HUES48 (cell line): ENCODE measurements at regions not wholly inside any gene's neighbourhood (a gene's known extent, or its start where the extent isn't known, plus 50 kb on each side); places are given as distances from the start of the nearest gene placed in this dataset.

Source experiments
- H3K27ac ChIP-seq: one replicate; pipeline ENCODE4 v1.7.0; 2013; ENCODE audit warnings: low read depth, low read length, inconsistent platforms
- H3K27me3 ChIP-seq: 2 replicates; pipeline ENCODE4 v1.6.1; 2013; ENCODE audit warnings: mild to moderate bottlenecking, low read length; ENCODE audit not compliant: control insufficient read depth, insufficient read depth
- H3K36me3 ChIP-seq: 2 replicates; pipeline ENCODE4 v1.6.1; 2013; ENCODE audit warnings: low read length; ENCODE audit not compliant: control insufficient read depth, insufficient read depth
- H3K4me1 ChIP-seq: 2 replicates; pipeline ENCODE4 v1.6.1; 2013; ENCODE audit warnings: mild to moderate bottlenecking, low read length; ENCODE audit not compliant: control insufficient read depth, insufficient read depth
- H3K4me3 ChIP-seq: 2 replicates; pipeline ENCODE4 v1.5.1; 2013; ENCODE audit warnings: mild to moderate bottlenecking, low read depth, low read length
- H3K9ac ChIP-seq: 2 replicates; pipeline ENCODE4 v1.6.1; 2013; ENCODE audit warnings: mild to moderate bottlenecking, low read depth, low read length, moderate library complexity
- H3K9me3 ChIP-seq: 2 replicates; pipeline ENCODE4 v1.6.1; 2013; ENCODE audit warnings: low read length; ENCODE audit not compliant: control insufficient read depth, insufficient read depth

DNA sequence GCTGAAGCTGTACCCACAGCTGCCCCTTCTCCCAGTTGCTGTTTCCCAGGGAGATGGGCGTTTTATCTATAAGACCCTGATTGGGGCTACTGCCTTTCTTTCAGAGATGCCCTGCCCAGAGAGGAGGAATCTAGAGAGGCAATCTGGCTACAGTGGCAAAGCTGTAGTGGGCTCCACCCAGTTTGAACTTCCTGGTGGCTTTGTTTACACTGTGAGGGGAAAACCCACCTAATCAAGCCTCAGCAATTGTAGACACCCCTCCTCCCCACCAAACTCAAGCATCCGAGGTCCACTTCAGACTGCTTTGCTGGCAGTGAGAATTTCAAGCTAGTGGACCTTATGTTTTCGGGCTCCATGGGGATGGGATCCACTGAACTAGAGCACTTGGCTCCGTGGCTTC lies 240.4 kb upstream of the AFF2 start:
- no peak overlapping the region for H3K27ac ChIP-seq
- no peaks in the 10 kb centered on the region; the same call in 1 of the 2 replicates for H3K9me3 ChIP-seq
- H3K9ac ChIP-seq, result no peak overlapping the region
- no peaks in the 10 kb centered on the region for H3K36me3 ChIP-seq
- H3K4me1 ChIP-seq, result no peaks in the 10 kb centered on the region
- H3K4me3 ChIP-seq, result no peak overlapping the region
- H3K27me3 ChIP-seq, result no peaks in the 10 kb centered on the region

DNA sequence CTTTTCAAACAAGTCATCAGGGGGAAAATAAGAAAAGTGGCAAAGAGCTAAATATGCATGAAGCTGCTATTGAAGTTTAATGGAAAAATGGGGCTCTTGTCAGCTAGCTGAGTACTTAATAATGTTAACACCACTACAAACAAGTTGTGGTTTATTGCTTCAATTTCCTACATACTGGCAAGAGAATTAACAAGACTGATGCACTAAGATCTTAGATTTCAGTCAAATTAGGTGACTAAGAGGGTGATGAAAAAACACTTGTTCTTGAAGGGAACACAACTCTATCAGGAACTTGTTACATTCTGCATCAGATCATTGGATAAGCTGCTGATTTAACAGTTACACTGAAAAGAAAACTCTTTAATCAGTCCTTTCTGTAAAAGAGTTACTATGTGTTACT lies 234.6 kb upstream of the AFF2 start:
- Histone ChIP-seq H3K9me3 (no peaks in the 10 kb centered on the region), H3K36me3 (no peaks in the 10 kb centered on the region), H3K4me3 (no peak overlapping the region), H3K9ac (no peak overlapping the region), H3K27me3 (no peaks in the 10 kb centered on the region), H3K27ac (no peak overlapping the region), H3K4me1 (no peaks in the 10 kb centered on the region)

DNA sequence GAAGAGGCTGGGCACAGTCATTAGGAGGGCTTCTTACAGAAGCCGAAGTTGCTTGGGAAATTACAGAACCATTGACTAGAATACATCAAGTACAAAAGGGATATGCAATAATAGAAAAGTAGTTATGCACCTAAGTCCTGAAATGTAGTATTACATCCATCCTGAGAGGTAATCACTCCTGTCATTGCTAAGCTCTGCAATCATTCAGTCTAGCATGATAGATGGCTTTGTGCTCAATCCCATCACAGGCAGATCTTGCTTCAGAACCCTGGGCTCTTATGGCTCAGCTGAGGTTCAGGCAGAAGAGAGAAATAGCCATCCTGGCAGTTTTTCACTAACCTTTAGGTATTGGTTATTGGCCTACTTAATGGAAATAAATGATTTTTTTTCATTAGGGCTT lies 231.7 kb upstream of the AFF2 start:
- peaks cover 4% of the 10 kb centered on the region; the same call in 1 of the 2 replicates for H3K9me3 ChIP-seq
- no peaks in the 10 kb centered on the region for H3K4me1 ChIP-seq

DNA sequence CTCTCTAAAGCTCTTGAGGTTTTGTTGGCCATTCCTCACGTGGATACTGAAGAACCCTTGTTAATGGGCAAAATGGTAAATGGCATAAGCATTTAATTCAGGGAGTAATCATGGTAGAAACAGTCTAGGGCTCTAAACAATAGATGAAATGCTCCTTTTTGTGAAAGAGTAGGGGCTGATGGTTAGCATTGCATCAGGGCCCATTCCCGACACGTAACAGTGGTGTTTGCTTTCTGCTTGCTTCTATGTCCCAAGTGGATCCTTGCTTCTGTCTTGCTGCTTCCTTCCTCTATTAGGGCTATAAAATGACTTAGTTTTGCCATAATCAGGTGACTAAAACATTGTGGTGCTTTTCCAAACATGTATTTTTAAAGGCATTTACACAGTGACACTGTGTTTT lies 230.9 kb upstream of the AFF2 start:
- Histone ChIP-seq H3K27me3 (no peaks in the 10 kb centered on the region), H3K4me1 (no peaks in the 10 kb centered on the region), H3K9ac (no peak overlapping the region), H3K9me3 (peaks cover 4% of the 10 kb centered on the region; the same call in 1 of the 2 replicates), H3K4me3 (no peak overlapping the region), H3K27ac (no peak overlapping the region), H3K36me3 (no peaks in the 10 kb centered on the region)

More for the DNA sequence above, 231.7 kb upstream of the AFF2 start:
- Histone ChIP-seq H3K27me3 (no peaks in the 10 kb centered on the region), H3K27ac (no peak overlapping the region), H3K9ac (no peak overlapping the region), H3K4me3 (no peak overlapping the region), H3K36me3 (no peaks in the 10 kb centered on the region)

DNA sequence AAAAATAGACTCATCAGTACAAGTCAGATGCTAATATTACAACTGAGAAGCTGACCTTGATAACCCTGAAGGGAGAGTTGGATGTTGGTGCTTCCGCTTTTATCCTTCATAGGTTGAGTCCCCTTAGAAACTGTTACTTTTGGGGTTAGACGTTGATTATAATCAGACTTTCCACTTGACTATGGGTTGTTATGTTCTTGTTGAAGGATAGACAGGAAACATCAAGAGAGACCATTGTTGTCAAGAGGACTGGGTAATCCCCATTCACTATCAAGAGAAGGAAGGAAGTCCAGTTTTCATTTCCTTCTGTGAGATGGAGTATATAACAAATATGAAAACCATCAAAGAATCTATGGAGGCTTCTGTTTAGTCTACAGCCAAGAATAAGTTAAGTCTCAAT lies 229.9 kb upstream of the AFF2 start:
- Histone ChIP-seq H3K27me3 (no peaks in the 10 kb centered on the region), H3K27ac (no peak overlapping the region), H3K4me1 (no peaks in the 10 kb centered on the region), H3K36me3 (no peaks in the 10 kb centered on the region), H3K9me3 (peaks cover 4% of the 10 kb centered on the region; the same call in 1 of the 2 replicates), H3K4me3 (no peak overlapping the region), H3K9ac (no peak overlapping the region)

DNA sequence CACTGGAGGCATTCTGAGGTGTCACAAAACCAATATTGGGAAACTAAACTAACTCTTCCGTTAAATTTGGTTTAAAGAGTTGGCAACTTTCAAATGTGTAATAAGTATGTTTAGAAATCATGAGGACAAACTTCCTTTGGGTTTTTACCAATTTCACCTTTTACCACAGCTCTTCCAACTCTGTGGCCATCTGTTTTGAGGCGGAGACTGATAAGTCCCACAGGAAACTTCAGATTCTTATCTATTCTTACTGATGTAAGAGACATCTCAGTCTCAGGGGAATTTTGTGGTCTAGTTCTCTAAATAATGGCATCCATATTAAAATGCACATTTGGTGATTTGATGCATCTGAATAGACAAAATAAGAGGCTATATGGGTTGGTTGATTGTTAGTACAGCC lies 229.2 kb upstream of the AFF2 start:
- H3K27me3 ChIP-seq, result no peaks in the 10 kb centered on the region
- no peak overlapping the region for H3K27ac ChIP-seq
- H3K9me3 ChIP-seq, result peaks cover 4% of the 10 kb centered on the region; the same call in 1 of the 2 replicates
- no peaks in the 10 kb centered on the region for H3K36me3 ChIP-seq
- no peak overlapping the region for H3K9ac ChIP-seq
- no peak overlapping the region for H3K4me3 ChIP-seq
- no peaks in the 10 kb centered on the region for H3K4me1 ChIP-seq

DNA sequence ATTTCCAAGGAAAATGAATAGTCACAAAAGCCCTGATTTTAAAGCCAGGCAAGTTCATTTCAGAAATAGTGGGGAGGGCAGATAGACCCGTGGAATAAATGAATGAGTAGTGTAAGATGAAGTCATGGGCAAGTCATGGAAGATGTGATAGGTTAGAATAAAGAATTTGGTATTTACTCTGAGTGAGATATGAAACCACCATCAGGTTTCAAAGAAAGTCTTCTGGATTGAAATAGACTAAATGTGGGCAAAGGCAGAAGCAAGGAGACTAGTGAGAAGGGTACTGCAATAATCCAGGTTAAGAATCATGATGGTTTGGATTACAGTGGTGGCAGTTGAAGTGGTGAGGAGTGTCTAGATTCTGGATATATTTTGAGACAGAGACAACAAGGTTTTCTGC lies 218.5 kb upstream of the AFF2 start:
- Histone ChIP-seq H3K9me3 (no peaks in the 10 kb centered on the region), H3K4me3 (no peak overlapping the region), H3K36me3 (no peaks in the 10 kb centered on the region), H3K27me3 (no peaks in the 10 kb centered on the region), H3K4me1 (peaks cover 13% of the 10 kb centered on the region), H3K27ac (no peak overlapping the region), H3K9ac (no peak overlapping the region)

DNA sequence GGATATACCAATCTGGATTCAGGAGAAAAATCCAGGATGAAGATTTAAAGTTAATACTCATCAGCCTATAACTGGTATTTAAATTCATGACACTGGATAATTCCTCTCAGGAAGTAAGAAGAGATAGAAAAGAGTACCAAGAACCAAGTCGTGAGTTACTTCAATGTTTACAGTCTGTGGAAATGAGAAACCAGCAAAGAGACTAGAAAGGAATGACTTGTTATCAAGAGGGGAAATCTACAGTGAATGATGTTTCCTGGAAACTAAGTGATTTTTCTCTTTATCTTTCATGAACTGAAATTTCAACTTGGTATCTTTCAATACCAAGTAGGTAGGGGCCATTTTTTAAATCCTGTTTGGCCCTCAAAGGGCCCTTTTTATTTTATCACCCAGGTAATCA lies 217.9 kb upstream of the AFF2 start:
- Histone ChIP-seq H3K9ac (no peak overlapping the region), H3K9me3 (no peaks in the 10 kb centered on the region), H3K27ac (no peak overlapping the region), H3K4me3 (no peak overlapping the region), H3K4me1 (peaks cover 19% of the 10 kb centered on the region), H3K27me3 (no peaks in the 10 kb centered on the region), H3K36me3 (no peaks in the 10 kb centered on the region)

DNA sequence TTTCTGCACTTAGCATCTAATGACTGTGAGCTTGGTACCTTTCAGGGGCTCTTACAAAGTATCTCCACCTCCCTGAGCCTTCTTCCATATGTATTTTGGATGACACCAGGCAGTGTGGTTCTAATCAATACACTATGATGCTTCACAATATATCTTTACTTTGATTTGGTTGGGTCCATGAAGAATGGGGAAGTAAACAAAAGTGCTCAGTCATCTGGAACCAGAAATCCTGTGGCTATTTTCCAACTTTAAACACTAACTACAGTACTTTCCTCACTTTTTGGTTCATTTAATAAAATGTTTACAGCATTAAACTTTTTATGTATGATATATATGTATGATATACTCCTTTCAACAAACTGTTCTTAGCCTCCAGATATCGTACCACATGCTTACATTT lies 216.4 kb upstream of the AFF2 start:
- Histone ChIP-seq H3K4me3 (no peak overlapping the region), H3K36me3 (no peaks in the 10 kb centered on the region), H3K4me1 (peaks cover 31% of the 10 kb centered on the region), H3K27me3 (no peaks in the 10 kb centered on the region), H3K9ac (no peak overlapping the region), H3K27ac (no peak overlapping the region), H3K9me3 (no peaks in the 10 kb centered on the region)

DNA sequence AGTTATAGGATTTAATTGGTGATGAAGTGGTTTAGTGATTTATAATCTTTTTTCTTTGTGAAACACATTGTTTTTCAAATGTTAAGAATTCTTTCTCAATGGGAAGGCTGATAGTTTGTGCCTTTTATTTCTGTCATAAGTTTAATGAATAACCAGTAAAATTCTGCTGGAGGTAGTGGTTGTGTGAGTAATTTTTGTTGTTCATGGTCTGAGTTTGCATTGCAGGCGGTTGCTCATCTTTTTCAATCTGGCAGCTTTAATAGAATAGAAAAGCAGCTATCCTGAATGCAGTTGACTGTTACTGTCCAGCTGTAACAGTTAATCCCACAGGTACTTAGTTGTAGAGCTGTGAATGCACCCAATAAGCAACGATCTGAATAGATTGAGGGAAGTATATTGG lies 215.6 kb upstream of the AFF2 start:
- H3K4me1 ChIP-seq, result peaks cover 35% of the 10 kb centered on the region
- H3K27ac ChIP-seq, result no peak overlapping the region
- H3K9me3 ChIP-seq, result no peaks in the 10 kb centered on the region
- H3K36me3 ChIP-seq, result no peaks in the 10 kb centered on the region
- H3K9ac ChIP-seq, result no peak overlapping the region
- no peak overlapping the region for H3K4me3 ChIP-seq
- no peaks in the 10 kb centered on the region for H3K27me3 ChIP-seq

DNA sequence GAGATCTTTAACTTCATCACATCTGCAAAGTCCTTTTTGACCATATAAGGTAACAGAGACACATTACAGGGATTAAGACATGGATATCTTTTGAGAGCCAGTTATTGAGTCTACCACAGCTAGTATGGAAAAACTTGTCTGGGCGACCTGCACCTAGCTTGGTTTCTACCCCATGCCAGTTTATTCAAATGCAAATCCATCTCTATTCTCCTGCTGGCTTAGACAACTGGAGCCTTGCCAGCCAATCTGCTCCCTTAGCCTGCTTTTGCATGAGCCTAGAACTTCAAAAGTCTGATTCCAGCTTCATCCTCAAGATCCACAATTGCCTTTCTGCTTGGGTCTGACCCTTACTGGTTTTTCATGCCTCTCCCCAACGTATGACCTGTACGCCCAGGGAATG lies 212.0 kb upstream of the AFF2 start:
- Histone ChIP-seq H3K27ac (no peak overlapping the region), H3K9ac (no peak overlapping the region)

DNA sequence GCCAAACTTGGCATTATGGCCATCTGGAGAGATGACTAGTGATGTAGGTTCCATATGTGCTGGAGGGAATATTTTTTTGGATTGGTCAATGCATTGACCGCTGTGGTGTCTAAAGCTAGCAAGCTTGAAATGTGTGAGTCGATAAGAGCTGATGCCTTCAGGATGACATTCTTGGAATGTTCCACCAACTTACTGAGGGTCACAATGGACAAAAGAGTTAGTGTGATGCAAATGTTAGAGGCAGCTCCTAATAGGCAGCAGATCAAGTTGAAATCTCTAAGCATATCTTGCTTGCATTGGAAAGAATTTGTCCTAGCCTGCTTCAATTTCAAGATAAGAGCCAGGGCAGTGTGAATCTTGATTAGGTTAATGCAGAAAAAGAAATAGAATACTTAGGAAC lies 210.4 kb upstream of the AFF2 start:
- H3K27me3 ChIP-seq, result no peaks in the 10 kb centered on the region
- no peak overlapping the region for H3K27ac ChIP-seq
- H3K4me1 ChIP-seq, result peaks cover 48% of the 10 kb centered on the region
- H3K9me3 ChIP-seq, result no peaks in the 10 kb centered on the region
- H3K9ac ChIP-seq, result no peak overlapping the region
- no peak overlapping the region for H3K4me3 ChIP-seq
- H3K36me3 ChIP-seq, result no peaks in the 10 kb centered on the region

More for the DNA sequence above, 212.0 kb upstream of the AFF2 start:
- no peaks in the 10 kb centered on the region for H3K36me3 ChIP-seq
- no peaks in the 10 kb centered on the region for H3K27me3 ChIP-seq
- no peaks in the 10 kb centered on the region for H3K9me3 ChIP-seq
- H3K4me1 ChIP-seq, result peaks cover 48% of the 10 kb centered on the region
- no peak overlapping the region for H3K4me3 ChIP-seq
